Type B pancreatic cell (in vitro differentiated cells): ENCODE measurements at regions not wholly inside any gene's neighbourhood (a gene's known extent, or its start where the extent isn't known, plus 50 kb on each side); places are given as distances from the start of the nearest gene placed in this dataset.

ENCODE experiments used
- DNase-seq: peaks from one replicate; pipeline ENCODE4 v3.0.0; 2021; ENCODE audit warnings: mixed read lengths; ENCODE audit not compliant: unreplicated experiment; ENCODE audit errors: extremely low spot score
- H3K27ac Mint-ChIP-seq: 2 replicates; pipeline ENCODE4 v1.8.0; 2021; ENCODE audit warnings: mild to moderate bottlenecking, mixed read lengths
- H3K27me3 Mint-ChIP-seq: 2 replicates; pipeline ENCODE4 v1.8.0; 2021; ENCODE audit warnings: mixed read lengths
- H3K36me3 Mint-ChIP-seq: 2 replicates; pipeline ENCODE4 v1.8.0; 2021; ENCODE audit warnings: mixed read lengths
- H3K4me1 Mint-ChIP-seq: one replicate; pipeline ENCODE4 v1.8.0; 2021; ENCODE audit warnings: mixed read lengths; ENCODE audit not compliant: unreplicated experiment
- H3K4me3 Mint-ChIP-seq: 2 replicates; pipeline ENCODE4 v1.8.0; 2021; ENCODE audit warnings: mild to moderate bottlenecking, mixed read lengths
- H3K9me3 Mint-ChIP-seq: 2 replicates; pipeline ENCODE4 v1.8.0; 2021; ENCODE audit warnings: mixed read lengths
- CTCF ChIP-seq: fragments of 200-600 bp; sonication (generic); conservative IDR thresholded peaks from 2 replicates; pipeline ENCODE4 v1.5.0; 2021; ENCODE audit warnings: antibody characterized with exemption, mild to moderate bottlenecking

- H3K4me3 Mint-ChIP-seq, result no peak overlapping the region
- H3K9me3 Mint-ChIP-seq, result peaks cover 16% of the 10 kb centered on the region
Measured at GRCh38 chr22:48015701-48016100, 1253.3 kb downstream of the TBC1D22A start.

GRCh38 chr22:48004936-48005335 lies 1242.5 kb downstream of the TBC1D22A start:
- Mint-ChIP-seq H3K9me3 (no peaks in the 10 kb centered on the region), H3K27ac (no peak overlapping the region), H3K4me3 (no peak overlapping the region), H3K27me3 (no peaks in the 10 kb centered on the region), H3K36me3 (no peaks in the 10 kb centered on the region), H3K4me1 (no peaks in the 10 kb centered on the region)
- no peak for DNase-seq
- no peak for TF ChIP-seq CTCF

More at GRCh38 chr22:48015701-48016100, 1253.3 kb downstream of the TBC1D22A start:
- H3K27ac Mint-ChIP-seq, result no peak overlapping the region
- no peaks in the 10 kb centered on the region for H3K27me3 Mint-ChIP-seq
- DNase-seq, result peak; percentile 27
- H3K4me1 Mint-ChIP-seq, result no peaks in the 10 kb centered on the region
- no peak for TF ChIP-seq CTCF
- H3K36me3 Mint-ChIP-seq, result no peaks in the 10 kb centered on the region

GRCh38 chr22:48004038-48004437 lies 1241.6 kb downstream of the TBC1D22A start:
- no peak for TF ChIP-seq CTCF
- Mint-ChIP-seq H3K27me3 (no peaks in the 10 kb centered on the region), H3K27ac (no peak overlapping the region), H3K4me3 (no peak overlapping the region), H3K36me3 (no peaks in the 10 kb centered on the region), H3K9me3 (no peaks in the 10 kb centered on the region), H3K4me1 (no peaks in the 10 kb centered on the region)
- peak; percentile 34 for DNase-seq

GRCh38 chr22:48001101-48001500 lies 1238.7 kb downstream of the TBC1D22A start:
- TF ChIP-seq CTCF, result no peak
- Mint-ChIP-seq H3K4me3 (no peak overlapping the region), H3K4me1 (no peaks in the 10 kb centered on the region), H3K27ac (no peak overlapping the region), H3K9me3 (no peaks in the 10 kb centered on the region), H3K36me3 (no peaks in the 10 kb centered on the region), H3K27me3 (no peaks in the 10 kb centered on the region)
- peak; percentile 13 for DNase-seq

- H3K36me3 Mint-ChIP-seq, result no peaks in the 10 kb centered on the region
- peak; percentile 36 for DNase-seq
- H3K9me3 Mint-ChIP-seq, result no peaks in the 10 kb centered on the region
- H3K4me3 Mint-ChIP-seq, result no peak overlapping the region
- H3K27me3 Mint-ChIP-seq, result no peaks in the 10 kb centered on the region
- TF ChIP-seq CTCF, result no peak
- H3K4me1 Mint-ChIP-seq, result no peaks in the 10 kb centered on the region
- no peak overlapping the region for H3K27ac Mint-ChIP-seq
Measured at GRCh38 chr22:47997612-47998011, 1235.2 kb downstream of the TBC1D22A start.

GRCh38 chr22:47997052-47997590 lies 1234.7 kb downstream of the TBC1D22A start:
- H3K36me3 Mint-ChIP-seq, result no peaks in the 10 kb centered on the region
- no peak overlapping the region for H3K27ac Mint-ChIP-seq
- TF ChIP-seq CTCF, result no peak
- no peak overlapping the region for H3K4me3 Mint-ChIP-seq
- no peaks in the 10 kb centered on the region for H3K27me3 Mint-ChIP-seq
- H3K4me1 Mint-ChIP-seq, result no peaks in the 10 kb centered on the region
- H3K9me3 Mint-ChIP-seq, result no peaks in the 10 kb centered on the region
- peak; percentile 20 for DNase-seq
